Glomerular endothelial cell (primary cell): ENCODE measurements at regions not wholly inside any gene's neighbourhood (a gene's known extent, or its start where the extent isn't known, plus 50 kb on each side); places are given as distances from the start of the nearest gene placed in this dataset.

Experiments
- DNase-seq: peaks from one replicate; pipeline ENCODE4 v3.0.0-alpha.2; 2011; ENCODE audit warnings: low read depth, low spot score; ENCODE audit errors: extremely low read depth

DNA sequence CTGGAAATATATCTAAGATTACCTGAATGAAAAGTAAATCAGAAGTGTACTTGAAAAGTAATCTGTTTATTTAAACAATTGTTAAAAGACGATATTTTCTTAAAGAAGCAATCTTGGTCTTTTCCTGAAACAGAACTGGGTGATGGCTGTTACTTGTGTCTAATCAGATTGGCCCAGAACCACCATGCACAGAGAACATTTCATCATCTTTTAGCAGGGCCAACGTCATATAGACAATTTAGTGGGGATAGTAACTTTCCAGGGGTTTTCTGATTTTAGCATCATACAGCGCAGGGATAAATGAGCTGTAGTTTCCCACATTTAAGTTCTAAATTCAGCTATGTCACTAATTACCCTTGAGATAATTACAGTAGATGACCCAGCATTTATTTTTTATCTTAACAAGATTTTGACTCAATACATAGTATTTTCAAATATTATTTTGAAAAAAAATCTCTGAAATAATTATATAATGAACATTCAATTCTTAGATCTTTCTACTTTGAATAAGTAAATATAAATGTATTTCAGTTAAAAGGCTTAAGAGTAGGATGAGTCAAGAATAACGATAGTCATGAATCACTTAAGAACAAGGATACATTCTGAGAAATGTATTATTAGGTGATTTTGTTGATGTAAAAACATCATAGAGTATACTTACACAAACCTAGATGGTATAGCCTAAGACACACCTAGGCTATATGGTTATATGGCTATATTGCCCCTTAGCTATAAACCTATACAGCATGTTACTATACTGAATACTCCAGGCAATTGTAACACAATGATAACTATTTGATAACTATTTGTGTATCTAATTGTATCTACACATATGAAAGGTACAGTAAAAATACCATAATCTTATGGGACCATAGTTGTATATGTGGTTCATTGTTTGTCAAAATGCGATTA is 103.8 kb upstream of the MME start:
- no peak for DNase-seq

DNA sequence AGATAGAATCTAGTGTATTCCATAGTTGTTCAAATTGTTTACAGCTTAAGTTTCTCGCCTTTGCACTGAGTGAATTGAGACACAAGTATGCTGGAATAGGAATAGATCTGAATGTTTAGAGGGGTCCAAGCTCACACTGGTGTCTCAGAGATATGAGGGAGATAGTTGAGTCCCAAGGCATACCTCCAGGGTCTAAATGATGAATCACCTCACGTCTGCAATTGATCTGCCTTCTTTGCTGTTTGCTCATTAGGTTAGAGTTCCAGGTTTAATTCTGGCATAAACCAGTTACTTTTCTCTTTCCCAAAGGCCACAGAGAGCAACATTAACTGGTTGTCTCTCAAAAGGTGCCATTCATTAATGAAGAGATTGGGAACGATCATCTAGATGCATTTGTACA is 106.3 kb upstream of the MME start:
- no peak for DNase-seq

DNA sequence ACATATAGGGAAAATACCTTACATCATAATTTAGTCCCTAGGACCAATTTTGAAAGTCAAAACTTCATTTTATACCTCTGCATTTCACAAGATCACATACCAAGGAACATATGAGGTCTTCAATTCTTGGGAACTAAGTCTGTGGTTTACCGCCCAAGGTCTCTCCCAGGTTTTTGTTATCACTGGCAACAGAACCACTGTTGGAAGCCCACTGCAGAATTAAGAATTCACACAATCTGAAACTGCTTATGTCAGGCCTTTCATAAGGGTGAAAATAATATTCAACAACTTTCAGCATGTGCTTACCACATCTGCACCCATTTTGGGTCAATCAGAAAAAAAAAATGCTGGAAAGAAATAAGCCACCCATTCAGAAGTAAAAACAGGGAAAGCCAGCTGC is 107.2 kb upstream of the MME start:
- no peak for DNase-seq

DNA sequence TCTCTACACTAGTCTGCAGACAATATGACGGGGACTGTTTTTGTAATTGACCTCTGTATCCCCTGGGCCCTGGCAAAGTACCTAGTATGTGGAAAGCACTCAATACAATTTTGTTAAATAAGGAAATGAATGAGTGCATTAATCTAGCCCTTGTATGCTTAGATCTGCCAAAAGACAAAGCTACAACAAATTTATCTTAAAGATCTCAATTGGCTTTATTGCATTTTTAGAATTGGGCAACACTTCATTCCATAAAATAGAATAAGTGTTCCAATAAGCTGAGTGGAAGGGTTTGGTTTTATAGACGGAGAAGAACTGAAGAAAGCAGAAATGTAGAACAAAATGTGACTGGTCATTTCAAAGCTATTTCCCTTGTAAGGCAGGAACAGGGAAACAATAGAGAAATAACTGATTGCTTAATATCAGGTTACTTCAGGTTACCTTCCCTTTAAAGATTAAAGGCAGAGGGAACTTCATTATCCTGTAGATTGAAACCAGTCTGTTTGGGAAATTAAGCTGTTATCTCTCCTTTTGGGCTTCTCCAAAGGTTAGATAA is 108.3 kb upstream of the MME start:
- DNase-seq: no peak

DNA sequence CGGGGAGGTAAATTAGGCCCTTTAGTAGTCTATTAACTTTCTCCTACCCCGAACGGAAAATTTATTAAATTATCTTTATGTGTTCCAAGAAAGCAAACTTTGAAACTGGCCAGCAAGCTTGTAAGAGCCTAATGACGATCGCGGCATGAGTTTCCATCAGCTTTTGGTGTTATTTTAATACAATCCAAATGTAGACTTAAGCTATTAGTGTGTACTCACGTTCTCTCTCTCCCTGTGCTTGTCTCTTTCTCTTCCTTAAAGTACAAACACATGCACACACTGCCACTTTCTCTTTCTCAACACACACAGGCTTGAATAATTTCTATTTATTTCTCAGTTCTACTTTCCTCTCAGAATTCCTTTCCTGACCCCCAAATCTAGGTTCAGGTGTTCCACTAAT is 108.8 kb upstream of the MME start:
- DNase-seq: no peak

DNA sequence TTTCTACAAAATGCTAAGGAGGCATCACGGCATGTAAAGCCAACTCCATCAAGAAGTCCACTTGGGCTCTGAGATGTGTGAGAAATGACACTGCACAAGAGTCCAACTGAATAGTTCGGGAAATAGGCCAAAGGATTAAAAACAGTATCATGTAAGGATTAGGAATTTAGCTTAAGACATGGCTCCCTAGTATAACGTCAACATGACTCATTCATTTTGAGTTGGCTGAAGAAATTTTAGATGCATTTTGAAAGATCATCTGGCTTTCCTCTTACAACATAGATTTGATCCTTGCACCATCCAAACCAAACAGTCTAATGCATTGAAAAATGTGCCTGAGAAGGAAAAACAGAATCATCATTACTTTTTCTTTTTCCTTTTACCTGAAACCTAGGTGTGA is 109.3 kb upstream of the MME start:
- no peak for DNase-seq

DNA sequence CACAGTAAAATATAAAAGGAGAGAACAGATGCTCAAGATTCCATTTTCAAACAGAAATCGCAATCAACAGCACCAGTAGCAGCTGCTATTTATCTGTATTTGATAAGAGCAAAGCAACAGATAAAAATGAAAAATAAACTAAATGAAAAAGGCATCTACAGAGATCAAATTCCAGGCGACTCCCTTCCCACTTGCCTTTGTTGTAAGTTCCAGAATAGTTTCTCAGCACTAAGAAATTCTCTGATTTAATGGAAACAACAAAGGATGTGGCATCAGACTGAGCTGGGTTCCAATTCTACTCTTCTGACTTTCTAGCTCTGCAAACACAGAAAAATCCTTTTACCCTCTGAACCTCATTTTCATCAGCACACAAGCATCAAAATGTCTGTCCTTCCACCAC is 110.8 kb upstream of the MME start:
- no peak for DNase-seq

DNA sequence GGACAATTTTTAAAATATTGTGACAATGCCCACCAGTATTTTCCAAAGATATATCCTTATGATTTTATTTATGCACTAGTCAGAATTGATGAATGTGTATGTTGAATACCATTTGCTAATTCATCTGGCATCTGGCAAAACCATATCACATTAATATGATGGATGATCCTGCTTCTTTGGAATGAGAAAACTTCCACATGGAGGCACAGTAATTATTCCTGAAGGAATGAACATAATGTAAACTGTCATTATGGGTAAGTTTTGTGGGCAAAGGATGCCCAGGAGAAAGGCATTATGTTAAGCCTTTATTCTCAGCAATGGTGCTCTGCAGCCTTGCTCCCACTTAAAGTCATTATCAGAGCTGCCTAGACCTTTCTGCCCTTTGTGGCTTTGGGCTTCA is 113.0 kb upstream of the MME start:
- DNase-seq: no peak

DNA sequence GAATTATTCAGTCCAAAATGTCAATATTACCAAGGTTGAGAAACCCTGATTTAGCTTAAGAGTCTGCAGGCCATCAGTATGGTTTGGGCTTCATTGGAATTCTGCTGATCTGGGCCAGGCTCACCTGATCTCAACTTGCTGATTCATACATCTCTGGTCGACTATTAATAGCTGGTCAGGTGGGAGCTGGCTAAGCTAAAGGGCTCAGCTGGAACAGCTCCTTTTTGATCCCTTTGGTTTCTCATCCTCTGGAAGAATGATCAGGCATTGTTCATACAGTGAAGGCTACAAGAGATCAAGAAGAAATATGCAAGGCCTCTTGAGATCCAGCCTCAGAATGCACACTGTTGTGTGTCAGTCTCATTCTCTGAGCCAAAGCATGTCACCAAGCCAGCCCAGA is 123.3 kb upstream of the MME start:
- DNase-seq: no peak

DNA sequence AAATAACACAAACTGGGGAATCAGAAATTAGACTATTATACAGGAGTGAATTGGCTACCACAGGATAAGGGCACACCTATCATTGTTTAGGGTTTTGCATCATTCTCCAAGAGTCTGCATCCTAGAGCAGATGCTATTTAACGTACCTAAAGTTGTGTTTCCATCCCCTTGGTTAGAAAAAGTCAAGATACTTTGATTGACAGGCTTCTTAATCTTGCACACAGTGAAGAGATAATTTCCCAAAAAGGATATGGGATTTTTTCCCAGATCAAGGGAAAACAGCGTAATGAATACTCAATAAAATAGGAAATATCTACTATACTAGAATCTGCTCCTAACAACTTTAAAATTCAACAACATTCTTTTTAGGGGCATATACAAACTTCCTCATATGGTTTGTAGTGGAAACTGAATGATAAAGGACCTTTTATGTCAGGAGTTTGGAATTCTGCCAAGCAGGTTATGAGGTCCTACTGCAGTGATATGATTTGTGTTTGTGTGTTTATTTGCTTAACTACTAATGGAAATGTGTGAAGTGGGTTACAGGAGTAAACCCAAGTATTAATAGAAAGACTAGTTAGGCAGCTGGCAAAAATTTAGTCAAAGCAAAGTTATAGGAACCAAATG is 124.1 kb upstream of the MME start:
- DNase-seq: no peak

DNA sequence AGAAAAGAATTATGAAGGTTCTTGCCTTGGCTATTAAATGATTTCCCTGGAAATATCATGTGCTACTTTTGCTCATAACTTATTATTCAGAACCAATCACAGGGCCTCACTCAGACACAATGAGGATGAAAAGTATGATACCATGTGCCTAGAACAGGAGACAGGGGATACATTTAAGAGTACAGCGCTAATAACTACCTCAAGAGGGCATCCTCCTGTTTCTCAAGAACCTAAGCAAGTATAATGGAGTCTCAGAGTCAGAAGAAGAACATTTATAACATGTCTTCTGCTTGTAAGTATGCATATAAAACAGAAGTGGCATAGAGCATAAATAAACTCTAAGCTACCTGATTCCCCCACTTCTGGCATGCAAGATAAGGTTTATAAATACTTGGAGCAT is 125.4 kb upstream of the MME start:
- peak; percentile 23 for DNase-seq

DNA sequence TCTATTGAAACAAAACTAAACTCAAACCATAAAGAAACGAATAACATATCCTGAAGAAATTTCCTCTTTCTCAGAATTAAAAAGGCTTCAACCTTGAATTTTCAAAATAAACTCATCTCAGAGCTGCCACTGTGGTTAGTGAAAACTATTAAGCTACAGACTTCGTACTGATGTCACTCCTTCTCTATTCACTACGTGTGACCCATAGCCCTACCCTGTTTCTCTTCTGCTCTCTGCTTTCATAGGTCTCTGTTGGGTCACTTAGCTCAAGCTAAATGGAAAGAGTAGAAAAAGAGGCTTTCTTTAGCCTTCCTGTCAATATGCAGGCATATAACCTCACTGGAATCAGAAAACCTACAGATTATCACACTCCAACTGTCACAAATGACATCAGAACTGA is 126.6 kb upstream of the MME start:
- no peak for DNase-seq

DNA sequence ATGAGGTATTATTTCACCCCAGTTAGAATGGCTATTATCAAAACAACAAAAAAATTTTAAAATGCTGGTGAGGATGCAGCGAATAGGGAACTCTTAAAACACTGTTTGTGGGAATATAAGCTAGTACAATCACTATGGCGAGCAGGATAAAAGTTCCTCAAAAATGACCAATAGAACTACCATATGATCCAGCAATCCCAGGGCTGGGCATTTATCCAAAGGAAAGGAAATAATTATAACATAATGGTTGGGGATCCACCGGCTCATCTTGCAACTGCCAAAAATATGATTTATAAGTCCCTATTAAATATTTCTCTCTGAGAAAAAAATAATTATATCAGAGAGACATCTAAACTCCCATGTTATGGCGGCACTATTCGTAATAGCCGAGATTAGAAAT is 127.6 kb upstream of the MME start:
- DNase-seq: no peak

DNA sequence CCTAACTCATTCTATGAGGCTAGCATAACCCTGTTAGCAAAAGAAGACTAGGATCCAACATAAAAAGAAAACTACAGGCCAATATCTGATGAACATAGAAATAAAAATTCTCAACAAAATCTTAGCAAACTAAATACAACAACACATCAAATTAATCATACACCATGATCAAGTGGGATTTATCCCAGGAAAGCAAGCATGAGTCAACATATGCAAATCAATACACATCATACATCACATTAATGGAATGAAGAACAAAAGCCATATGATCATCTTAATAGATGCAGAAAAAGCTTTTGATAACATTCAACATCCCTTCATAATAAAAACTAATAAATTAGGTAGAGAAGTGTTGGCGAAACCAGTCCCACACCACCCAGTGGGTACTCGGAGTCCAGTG is 136.1 kb upstream of the MME start:
- no peak for DNase-seq

DNA sequence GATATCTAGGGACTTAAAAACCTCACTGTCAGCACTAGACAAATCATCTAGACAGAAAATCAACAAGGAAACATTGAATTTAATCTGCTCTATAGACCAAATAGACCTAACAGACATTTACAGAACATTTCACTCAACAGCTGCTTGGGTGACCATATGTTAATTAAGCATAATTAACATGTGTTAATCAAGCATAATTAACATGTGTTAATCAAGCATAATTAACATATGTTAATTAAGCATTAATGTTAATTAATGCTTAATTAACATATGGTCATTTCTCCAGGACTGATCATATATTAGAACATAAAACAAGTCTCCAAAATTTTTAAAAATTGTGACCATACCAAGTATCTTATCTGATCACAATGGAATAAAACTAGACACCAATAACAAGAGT is 137.3 kb upstream of the MME start:
- DNase-seq: no peak

DNA sequence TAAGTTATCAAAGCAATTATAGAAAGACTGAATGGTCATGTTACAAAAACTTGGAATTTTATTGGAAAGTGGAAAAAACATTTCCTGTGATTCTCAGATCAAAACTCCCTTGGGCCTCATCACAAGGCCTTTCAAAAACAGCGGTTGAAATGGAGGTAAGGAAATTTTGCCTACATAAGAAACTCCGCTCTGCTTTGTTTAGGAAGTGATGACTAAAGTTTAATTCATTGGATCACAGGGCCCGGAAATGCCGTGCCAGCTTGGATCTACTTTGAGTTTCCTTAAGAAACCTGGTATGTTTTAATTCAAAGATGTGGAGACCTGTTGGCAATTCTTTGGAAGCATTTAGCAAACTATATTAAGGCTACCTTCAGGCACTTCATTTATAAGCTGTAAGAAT is 143.9 kb upstream of the MME start:
- peak; percentile 12 for DNase-seq

DNA sequence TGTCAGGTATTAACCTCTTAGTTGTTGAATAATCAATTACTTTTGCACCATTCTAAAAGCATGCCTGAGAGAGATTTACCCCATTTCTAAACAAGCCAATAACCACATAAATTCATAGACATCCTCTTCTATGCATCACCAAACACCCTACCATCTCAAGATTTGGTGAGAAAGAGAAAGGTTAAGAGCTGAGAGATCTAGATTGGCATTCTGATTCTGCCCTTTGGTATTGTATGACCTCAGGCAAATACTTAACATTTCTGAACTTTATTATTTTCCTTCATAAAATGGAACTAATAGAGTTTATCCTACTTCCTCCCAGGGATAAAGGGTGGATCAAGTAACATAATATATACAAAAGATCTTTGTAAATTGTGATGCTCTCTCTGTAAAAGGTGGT is 146.5 kb upstream of the MME start:
- DNase-seq: no peak

DNA sequence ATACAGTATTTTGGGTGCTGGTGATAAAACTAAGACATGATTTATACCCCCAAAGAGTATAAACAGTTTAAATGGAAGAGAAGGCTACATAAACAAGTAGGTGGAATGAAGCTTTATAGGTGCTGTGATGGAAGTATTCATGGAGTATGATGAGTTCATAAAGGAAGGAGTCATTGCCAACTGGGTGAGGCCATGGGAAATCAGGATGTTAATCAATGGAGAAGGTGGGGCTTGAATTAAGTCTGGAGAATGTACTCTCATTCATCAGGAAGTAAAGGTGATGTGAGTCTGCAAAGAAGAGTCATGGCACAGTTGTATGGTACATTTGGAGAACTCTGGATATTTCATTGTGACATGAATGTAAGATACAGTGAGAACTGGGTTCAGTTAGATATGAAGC is 147.5 kb upstream of the MME start:
- no peak for DNase-seq

DNA sequence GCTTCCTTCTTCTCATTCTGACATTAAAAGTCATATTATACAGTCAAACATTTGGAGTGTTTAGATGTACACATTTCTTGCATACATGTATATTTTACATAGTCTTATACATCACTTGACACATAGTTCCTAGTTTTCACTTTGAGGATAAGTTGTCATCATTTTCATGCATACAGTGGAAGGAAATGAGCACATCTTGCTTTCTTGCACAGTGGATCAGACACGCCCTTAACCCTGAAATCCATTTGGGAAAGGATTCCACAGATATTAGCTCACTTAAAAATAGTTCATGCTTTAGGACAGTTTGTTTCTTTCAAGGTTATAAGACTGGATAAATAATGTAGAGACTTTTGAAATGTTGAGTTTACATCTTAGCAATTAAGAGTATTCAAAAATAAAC is 148.6 kb upstream of the MME start:
- DNase-seq: no peak

DNA sequence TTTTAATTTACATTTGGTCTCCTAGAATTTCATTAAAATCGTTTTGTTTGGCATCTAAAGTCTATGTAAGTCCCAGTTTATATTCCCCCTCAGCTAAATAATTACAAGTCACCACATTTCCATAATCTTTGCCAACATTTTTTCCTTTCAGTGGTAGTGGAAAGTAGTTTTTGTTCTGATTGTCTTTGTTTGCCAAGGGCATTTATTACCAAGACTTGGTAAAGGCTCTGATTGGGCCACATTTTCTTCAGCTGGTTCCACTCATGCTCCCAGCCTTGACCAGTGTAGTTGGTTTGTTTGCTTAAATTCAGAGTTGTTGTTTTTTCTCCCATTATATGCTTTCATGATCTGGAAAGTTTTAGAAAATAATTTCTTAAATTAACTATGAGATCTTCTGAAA is 153.4 kb upstream of the MME start:
- DNase-seq: no peak

DNA sequence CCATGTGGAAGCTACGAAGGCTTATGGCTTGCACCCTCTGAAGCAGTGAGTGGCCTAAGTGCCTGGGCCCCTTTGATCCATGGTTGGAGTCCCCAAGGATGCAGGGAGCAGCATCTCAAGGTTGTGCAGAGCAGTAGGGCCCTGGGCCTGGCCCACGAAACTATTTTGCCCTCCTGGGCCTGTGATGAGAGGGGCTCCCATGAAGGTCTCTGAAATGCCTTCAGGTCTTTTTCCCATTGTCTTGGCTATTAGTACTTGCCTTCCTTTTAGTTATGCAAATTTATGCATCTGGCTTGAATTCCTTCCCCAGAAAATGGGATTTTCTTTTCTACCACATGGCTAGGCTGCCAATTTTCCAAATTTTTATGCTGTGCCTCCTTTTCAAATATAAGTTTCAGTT is 158.8 kb upstream of the MME start:
- DNase-seq: no peak

DNA sequence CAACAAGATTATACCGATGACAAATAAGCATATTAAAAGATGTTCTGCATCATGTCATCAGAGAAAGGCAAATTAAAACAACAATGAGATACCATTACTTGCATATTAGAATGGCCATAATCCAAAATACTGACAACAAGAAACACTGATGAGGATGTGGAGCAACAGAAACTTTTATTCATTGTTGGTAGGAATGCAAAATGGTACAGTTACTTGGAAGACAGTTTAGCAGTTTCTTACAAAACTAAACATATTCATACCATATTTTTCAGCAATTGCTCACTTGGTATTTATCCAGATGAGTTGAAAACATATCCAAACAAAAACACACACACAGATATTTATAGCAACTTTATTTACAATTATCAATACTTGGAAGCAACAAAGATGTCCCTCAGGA is 160.9 kb upstream of the MME start:
- DNase-seq: no peak
